OCI-LY3 (cell line): ENCODE measurements at regions not wholly inside any gene's neighbourhood (a gene's known extent, or its start where the extent isn't known, plus 50 kb on each side); places are given as distances from the start of the nearest gene placed in this dataset.

Source experiments
- H2AFZ ChIP-seq: fragments of 200-600, 300-600 bp; shearing (Covaris generic); 2 replicates; pipeline ENCODE4 v1.6.0; 2014; ENCODE audit warnings: antibody characterized with exemption, low read depth, low read length
- H3K27ac ChIP-seq: fragments of 200-600, 300-600 bp; sonication (generic); 2 replicates; pipeline ENCODE4 v1.5.1; 2014; ENCODE audit warnings: mild to moderate bottlenecking, low read length, moderate library complexity, mixed read lengths
- H3K27me3 ChIP-seq: fragments of 200-600, 300-600 bp; sonication (generic); 2 replicates; pipeline ENCODE4 v1.6.1; 2014; ENCODE audit warnings: low read depth, low read length, mixed read lengths
- H3K36me3 ChIP-seq: fragments of 200-600, 300-600 bp; sonication (generic); replicated peaks from 2 replicates; pipeline ENCODE3; 2014; ENCODE audit warnings: low read depth, low read length, mixed read lengths
- H3K4me1 ChIP-seq: fragments of 300-600, 200-600 bp; sonication (generic); 2 replicates; pipeline ENCODE4 v1.6.1; 2014; ENCODE audit warnings: low read length, mixed read lengths
- H3K4me2 ChIP-seq: fragments of 200-600, 300-600 bp; sonication (generic); 2 replicates; pipeline ENCODE4 v1.6.1; 2014; ENCODE audit warnings: low read length, mixed read lengths
- H3K4me3 ChIP-seq: fragments of 300-600, 200-600 bp; sonication (generic); 2 replicates; pipeline ENCODE4 v1.5.1; 2014; ENCODE audit warnings: antibody characterized with exemption, mild to moderate bottlenecking, low read length, moderate library complexity
- H3K79me2 ChIP-seq: fragments of 300-600, 200-600 bp; shearing (Covaris generic); 2 replicates; pipeline ENCODE4 v1.6.1; 2014; ENCODE audit warnings: mild to moderate bottlenecking, low read length, mixed read lengths
- H3K9ac ChIP-seq: fragments of 300-600, 200-600 bp; shearing (Covaris generic); 2 replicates; pipeline ENCODE4 v1.6.0; 2014; ENCODE audit warnings: mild to moderate bottlenecking, low read length, moderate library complexity
- H3K9me3 ChIP-seq: fragments of 200-600, 300-600 bp; shearing (Covaris generic); 2 replicates; pipeline ENCODE4 v1.6.1; 2014; ENCODE audit warnings: low read length, mixed read lengths; ENCODE audit not compliant: insufficient read depth
- H4K20me1 ChIP-seq: fragments of 200-600, 300-600 bp; sonication (generic); 2 replicates; pipeline ENCODE4 v1.6.1; 2016; ENCODE audit warnings: low read length, mixed read lengths; ENCODE audit not compliant: insufficient read depth
- EZH2phosphoT487 ChIP-seq: fragments of 200-600 bp; shearing (Covaris generic); IDR thresholded peaks from 2 replicates; pipeline ENCODE4 v1.6.1; 2018; ENCODE audit warnings: antibody characterized with exemption, mixed run types, low read depth
- TF ChIP-seq, protein P1 (sequence below): fragments of 200-600, 300-600 bp; sonication (generic); IDR thresholded peaks from 2 replicates; pipeline ENCODE4 v1.5.1; 2014; ENCODE audit warnings: antibody characterized with exemption, low read length, low read depth

DNA sequence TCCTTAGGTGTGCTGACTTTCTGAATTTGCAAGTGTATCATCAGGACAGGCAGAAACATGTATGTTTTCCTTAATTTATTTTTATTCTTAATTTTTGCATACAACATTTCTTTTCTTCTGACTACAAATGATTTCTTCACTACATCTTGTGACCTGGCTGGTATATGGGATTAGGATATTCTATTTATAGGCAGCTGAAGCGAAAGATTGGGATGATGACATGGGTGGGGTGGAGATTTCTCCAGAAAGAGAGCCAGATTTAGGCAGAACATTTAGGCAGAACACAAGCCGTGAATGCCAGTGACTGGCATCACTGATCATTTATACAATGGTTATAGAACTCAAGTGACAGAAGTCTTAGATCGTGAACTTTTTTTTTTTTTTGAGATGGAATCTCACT lies 256.7 kb downstream of the KLF6 start:
- H3K79me2 ChIP-seq, result no peaks in the 10 kb centered on the region
- no peaks in the 10 kb centered on the region for H4K20me1 ChIP-seq
- no peak overlapping the region for H3K4me3 ChIP-seq
- no peaks in the 10 kb centered on the region for H3K36me3 ChIP-seq
- no peaks in the 10 kb centered on the region for H3K27me3 ChIP-seq
- H3K9ac ChIP-seq, result no peak overlapping the region
- TF ChIP-seq EZH2phosphoT487, result no peak
- TF ChIP-seq, protein P1, sequence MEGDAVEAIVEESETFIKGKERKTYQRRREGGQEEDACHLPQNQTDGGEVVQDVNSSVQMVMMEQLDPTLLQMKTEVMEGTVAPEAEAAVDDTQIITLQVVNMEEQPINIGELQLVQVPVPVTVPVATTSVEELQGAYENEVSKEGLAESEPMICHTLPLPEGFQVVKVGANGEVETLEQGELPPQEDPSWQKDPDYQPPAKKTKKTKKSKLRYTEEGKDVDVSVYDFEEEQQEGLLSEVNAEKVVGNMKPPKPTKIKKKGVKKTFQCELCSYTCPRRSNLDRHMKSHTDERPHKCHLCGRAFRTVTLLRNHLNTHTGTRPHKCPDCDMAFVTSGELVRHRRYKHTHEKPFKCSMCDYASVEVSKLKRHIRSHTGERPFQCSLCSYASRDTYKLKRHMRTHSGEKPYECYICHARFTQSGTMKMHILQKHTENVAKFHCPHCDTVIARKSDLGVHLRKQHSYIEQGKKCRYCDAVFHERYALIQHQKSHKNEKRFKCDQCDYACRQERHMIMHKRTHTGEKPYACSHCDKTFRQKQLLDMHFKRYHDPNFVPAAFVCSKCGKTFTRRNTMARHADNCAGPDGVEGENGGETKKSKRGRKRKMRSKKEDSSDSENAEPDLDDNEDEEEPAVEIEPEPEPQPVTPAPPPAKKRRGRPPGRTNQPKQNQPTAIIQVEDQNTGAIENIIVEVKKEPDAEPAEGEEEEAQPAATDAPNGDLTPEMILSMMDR, result no peak
- no peak overlapping the region for H3K4me2 ChIP-seq
- no peaks in the 10 kb centered on the region for H3K4me1 ChIP-seq
- H2AFZ ChIP-seq, result no peak overlapping the region
- H3K27ac ChIP-seq, result no peak overlapping the region
- H3K9me3 ChIP-seq, result no peaks in the 10 kb centered on the region

DNA sequence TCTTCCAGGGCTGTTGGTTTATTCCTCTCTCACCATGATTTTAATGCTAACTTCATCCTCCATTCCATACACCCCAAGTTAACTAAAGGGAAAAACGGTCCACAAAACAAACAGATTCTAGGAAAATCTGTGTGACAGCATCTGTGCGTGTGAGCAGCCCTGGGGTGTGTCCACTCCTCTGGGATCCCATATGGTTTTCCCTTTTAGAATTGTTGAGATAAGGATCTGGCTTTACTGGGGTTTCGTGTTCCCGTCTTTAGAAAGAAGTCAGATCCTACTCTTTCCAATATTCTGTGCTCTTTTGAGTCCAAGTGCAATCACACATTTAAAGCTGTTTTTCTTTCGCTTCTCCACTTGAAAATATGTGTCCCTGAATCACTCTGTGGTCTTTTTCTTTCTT lies 257.1 kb downstream of the KLF6 start:
- no peaks in the 10 kb centered on the region for H3K4me1 ChIP-seq
- H3K4me2 ChIP-seq, result no peak overlapping the region
- H3K36me3 ChIP-seq, result no peaks in the 10 kb centered on the region
- no peak overlapping the region for H3K27ac ChIP-seq
- TF ChIP-seq EZH2phosphoT487, result no peak
- TF ChIP-seq, protein P1, result no peak
- no peak overlapping the region for H3K9ac ChIP-seq
- H4K20me1 ChIP-seq, result no peaks in the 10 kb centered on the region
- no peaks in the 10 kb centered on the region for H3K9me3 ChIP-seq
- H3K4me3 ChIP-seq, result no peak overlapping the region
- no peaks in the 10 kb centered on the region for H3K79me2 ChIP-seq
- no peaks in the 10 kb centered on the region for H3K27me3 ChIP-seq
- no peak overlapping the region for H2AFZ ChIP-seq

DNA sequence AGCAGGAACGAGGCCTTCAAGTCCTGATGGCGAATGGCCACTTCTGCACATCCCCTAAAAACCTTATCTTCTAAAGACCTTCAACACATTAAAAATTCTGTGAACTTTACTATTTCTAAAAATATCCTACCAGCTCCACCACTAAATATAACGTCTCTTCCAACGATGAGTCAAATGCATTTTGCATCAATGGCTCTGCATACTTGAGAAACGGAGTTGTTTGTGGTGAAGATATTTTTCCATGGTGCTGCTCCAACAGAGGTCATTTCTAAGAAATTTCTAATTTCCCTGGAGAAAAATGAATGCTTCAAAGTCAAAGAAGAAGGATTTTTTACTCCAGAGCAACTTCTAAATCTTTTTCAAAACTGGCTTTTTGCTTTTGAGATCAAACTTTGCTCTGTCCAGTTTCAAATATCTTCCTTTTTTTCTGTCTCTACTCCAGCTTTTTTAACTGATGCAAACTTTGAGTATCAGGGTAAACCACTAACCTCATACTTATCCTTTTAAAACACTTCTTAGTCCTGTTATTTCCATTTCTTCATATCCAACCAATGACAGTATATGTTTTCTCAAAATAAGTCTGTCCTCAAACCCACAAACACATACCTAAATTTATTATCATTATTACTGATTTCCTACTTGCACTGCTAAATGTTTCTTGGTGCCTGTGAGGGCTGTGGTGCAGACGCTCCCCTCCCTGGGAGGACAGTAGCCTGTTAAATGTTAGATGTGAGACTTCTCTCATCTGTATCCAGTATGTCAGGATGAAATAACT lies 258.1 kb downstream of the KLF6 start:
- Histone ChIP-seq H3K27me3 (no peaks in the 10 kb centered on the region), H3K27ac (no peak overlapping the region), H3K4me2 (no peak overlapping the region), H3K4me3 (no peak overlapping the region), H3K79me2 (no peaks in the 10 kb centered on the region), H3K9ac (no peak overlapping the region), H3K4me1 (no peaks in the 10 kb centered on the region), H4K20me1 (no peaks in the 10 kb centered on the region), H3K9me3 (no peaks in the 10 kb centered on the region), H2AFZ (no peak overlapping the region), H3K36me3 (no peaks in the 10 kb centered on the region)
- TF ChIP-seq, protein P1, result no peak
- TF ChIP-seq EZH2phosphoT487, result no peak

DNA sequence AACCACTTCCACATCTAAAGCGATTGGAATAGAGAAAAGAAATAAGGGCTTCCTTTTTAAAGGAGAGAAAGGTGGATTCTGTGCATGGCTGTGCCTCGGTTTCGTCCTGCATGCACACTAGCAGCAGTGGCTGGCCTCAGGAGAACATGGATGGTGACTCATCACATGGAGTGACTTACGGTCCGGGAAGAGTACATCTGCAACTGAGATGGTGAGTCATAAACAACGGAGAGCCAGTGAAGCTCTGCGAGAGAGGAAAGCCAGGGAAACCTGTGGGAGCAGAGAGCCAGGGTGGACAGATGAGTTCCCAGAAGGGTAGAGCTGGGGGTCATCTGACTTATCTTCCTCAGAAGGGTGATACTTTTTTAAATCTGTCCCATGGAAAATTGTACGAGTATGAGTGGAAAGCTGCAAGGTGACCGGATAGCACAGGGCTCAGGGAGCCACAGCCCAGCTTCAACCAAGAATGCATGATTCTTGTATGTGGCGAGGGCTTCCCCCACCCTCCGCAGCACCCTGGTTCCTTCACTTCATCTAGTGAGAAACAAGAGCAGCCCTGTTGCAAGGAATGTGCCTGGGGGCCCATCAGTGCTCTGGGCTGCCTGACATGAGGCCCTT lies 259.1 kb downstream of the KLF6 start:
- Histone ChIP-seq H3K9ac (no peak overlapping the region), H3K27me3 (no peaks in the 10 kb centered on the region), H3K9me3 (no peaks in the 10 kb centered on the region), H3K27ac (no peak overlapping the region), H3K36me3 (no peaks in the 10 kb centered on the region), H3K4me2 (no peak overlapping the region), H3K79me2 (no peaks in the 10 kb centered on the region), H4K20me1 (no peaks in the 10 kb centered on the region), H2AFZ (no peak overlapping the region), H3K4me1 (no peaks in the 10 kb centered on the region), H3K4me3 (no peak overlapping the region)
- no peak for TF ChIP-seq EZH2phosphoT487
- TF ChIP-seq, protein P1, result no peak
